COLO668 (cell line): ENCODE measurements at regions not wholly inside any gene's neighbourhood (a gene's known extent, or its start where the extent isn't known, plus 50 kb on each side); places are given as distances from the start of the nearest gene placed in this dataset.
"Not testable (repeated sequence)": the region's sequence is repeated elsewhere in the genome, so short reads cannot be mapped to it uniquely, and the experiment has no call there.

Experiments
- DNase-seq: peaks from one replicate; lab custom pipeline; 2025; ENCODE audit not compliant: unreplicated experiment; lab: John Stamatoyannopoulos, UW

GRCh38 chr12:104906695-104907094, 51.4 kb downstream of the SLC41A2 start:
- no peak for DNase-seq

GRCh38 chr12:104905446-104905845, 52.6 kb downstream of the SLC41A2 start:
- DNase-seq: not testable (repeated sequence)

GRCh38 chr12:104903648-104904423, 54.3 kb downstream of the SLC41A2 start:
- no peak for DNase-seq

- no peak for DNase-seq
Observed at GRCh38 chr12:104902125-104902524, 56.0 kb downstream of the SLC41A2 start.

GRCh38 chr12:104896710-104897109, 61.4 kb downstream of the SLC41A2 start:
- DNase-seq: no peak

- no peak for DNase-seq
Observed at GRCh38 chr12:104896146-104896545, 61.9 kb downstream of the SLC41A2 start.

GRCh38 chr12:104895415-104895814, 62.7 kb downstream of the SLC41A2 start:
- no peak for DNase-seq

- DNase-seq: no peak
Observed at GRCh38 chr12:104890476-104891096, 67.5 kb downstream of the SLC41A2 start.

GRCh38 chr12:104889735-104890134, 68.4 kb downstream of the SLC41A2 start:
- no peak for DNase-seq

GRCh38 chr12:104888892-104889291, 69.2 kb downstream of the SLC41A2 start:
- DNase-seq: no peak

GRCh38 chr12:104888481-104888880, 69.6 kb downstream of the SLC41A2 start:
- no peak for DNase-seq

GRCh38 chr12:104887452-104887851, 70.6 kb downstream of the SLC41A2 start:
- DNase-seq: no peak

- DNase-seq: no peak
Observed at GRCh38 chr12:104886418-104887401, 71.4 kb downstream of the SLC41A2 start.

- not testable (repeated sequence) for DNase-seq
Observed at GRCh38 chr12:104878858-104879257, 79.2 kb downstream of the SLC41A2 start.

GRCh38 chr12:104877103-104877705, 80.9 kb downstream of the SLC41A2 start:
- DNase-seq: peak; percentile 32

- DNase-seq: no peak
Observed at GRCh38 chr12:104873374-104873773, 84.7 kb downstream of the SLC41A2 start.

GRCh38 chr12:104870797-104871196, 87.3 kb downstream of the SLC41A2 start:
- no peak for DNase-seq

- no peak for DNase-seq
Observed at GRCh38 chr12:104866291-104866690, 91.8 kb downstream of the SLC41A2 start.

GRCh38 chr12:104865080-104865479, 93.0 kb downstream of the SLC41A2 start:
- no peak for DNase-seq

GRCh38 chr12:104864668-104865067, 93.4 kb downstream of the SLC41A2 start:
- DNase-seq: no peak
